Transverse colon (tissue), 4 donors: ENCODE measurements at regions not wholly inside any gene's neighbourhood (a gene's known extent, or its start where the extent isn't known, plus 50 kb on each side); places are given as distances from the start of the nearest gene placed in this dataset.

Experiments
- CTCF ChIP-seq, 5 experiments: fragments of 200-600 bp in 3 of 5; fragments of 450-650 bp in 2 of 5; sonication (generic) in 3 of 5; IDR thresholded peaks; 1 replicate in 2 of 5; 2 replicates in 3 of 5; pipeline ENCODE4 v1.5.1; 2016 to 2017; ENCODE audit warnings: antibody characterized with exemption in 5 of 5, inconsistent platforms in 3 of 5, mild to moderate bottlenecking in 2 of 5, moderate library complexity in 1 of 5
- EP300 ChIP-seq: sonication (generic); formaldehyde crosslinking; IDR thresholded peaks from one replicate; pipeline ENCODE4 v1.6.1; 2017; ENCODE audit warnings: antibody characterized with exemption, low read depth
- POLR2A ChIP-seq: fragments of 450-650 bp; IDR thresholded peaks from one replicate; pipeline ENCODE4 v1.6.1; 2016; ENCODE audit warnings: antibody characterized with exemption, mild to moderate bottlenecking, moderate library complexity
- POLR2AphosphoS5 ChIP-seq, 3 donors: sonication (generic); formaldehyde crosslinking; IDR thresholded peaks; one replicate each; pipeline ENCODE4 v1.6.1; 2016; ENCODE audit warnings: antibody characterized with exemption in 3 of 3

- no peak for TF ChIP-seq CTCF (IDR thresholded peaks at IDR 0.05)
- no peak for TF ChIP-seq POLR2AphosphoS5 (IDR thresholded peaks at IDR 0.05)
- no peak for TF ChIP-seq EP300
- TF ChIP-seq POLR2A = no peak
These were observed 145.8 kb downstream of the MRPL14 start for GRCh38 chr6:43981363-43981990.
